Adrenal gland (tissue), 5 donors: ENCODE measurements at regions not wholly inside any gene's neighbourhood (a gene's known extent, or its start where the extent isn't known, plus 50 kb on each side); places are given as distances from the start of the nearest gene placed in this dataset.

ENCODE experiments used
- POLR2A ChIP-seq, 2 donors: fragments of 450-650 bp; IDR thresholded peaks; one replicate each; pipeline ENCODE4 v1.6.1; 2017; ENCODE audit warnings: antibody characterized with exemption in 2 of 2, mild to moderate bottlenecking in 2 of 2, moderate library complexity in 1 of 2
- TF ChIP-seq, protein P1 (sequence below), 6 experiments: fragments of 450-650 bp in 4 of 6; fragments of 200-600 bp in 2 of 6; sonication (generic) in 1 of 6; IDR thresholded peaks; 1 replicate in 5 of 6; 2 replicates in 1 of 6; pipeline versions ENCODE4 v1.5.1 to v1.8.0; 2016 to 2021; ENCODE audit warnings: antibody characterized with exemption in 6 of 6, mild to moderate bottlenecking in 2 of 6, moderate library complexity in 1 of 6
- donor health status: DM: no; HTN: no; CAD: no.

- no peak for TF ChIP-seq POLR2A (IDR thresholded peaks at IDR 0.05)
- TF ChIP-seq, protein P1, sequence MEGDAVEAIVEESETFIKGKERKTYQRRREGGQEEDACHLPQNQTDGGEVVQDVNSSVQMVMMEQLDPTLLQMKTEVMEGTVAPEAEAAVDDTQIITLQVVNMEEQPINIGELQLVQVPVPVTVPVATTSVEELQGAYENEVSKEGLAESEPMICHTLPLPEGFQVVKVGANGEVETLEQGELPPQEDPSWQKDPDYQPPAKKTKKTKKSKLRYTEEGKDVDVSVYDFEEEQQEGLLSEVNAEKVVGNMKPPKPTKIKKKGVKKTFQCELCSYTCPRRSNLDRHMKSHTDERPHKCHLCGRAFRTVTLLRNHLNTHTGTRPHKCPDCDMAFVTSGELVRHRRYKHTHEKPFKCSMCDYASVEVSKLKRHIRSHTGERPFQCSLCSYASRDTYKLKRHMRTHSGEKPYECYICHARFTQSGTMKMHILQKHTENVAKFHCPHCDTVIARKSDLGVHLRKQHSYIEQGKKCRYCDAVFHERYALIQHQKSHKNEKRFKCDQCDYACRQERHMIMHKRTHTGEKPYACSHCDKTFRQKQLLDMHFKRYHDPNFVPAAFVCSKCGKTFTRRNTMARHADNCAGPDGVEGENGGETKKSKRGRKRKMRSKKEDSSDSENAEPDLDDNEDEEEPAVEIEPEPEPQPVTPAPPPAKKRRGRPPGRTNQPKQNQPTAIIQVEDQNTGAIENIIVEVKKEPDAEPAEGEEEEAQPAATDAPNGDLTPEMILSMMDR (IDR thresholded peaks at IDR 0.05): no peak
Measured at GRCh38 chr10:31720546-31720945, 208.1 kb downstream of the ARHGAP12 start.
